CD4-positive, alpha-beta memory T cell (primary cell): ENCODE measurements at regions not wholly inside any gene's neighbourhood (a gene's known extent, or its start where the extent isn't known, plus 50 kb on each side); places are given as distances from the start of the nearest gene placed in this dataset.

Experiments used
- CTCF ChIA-PET: fragments of 350-600 bp; sonication (Branson Sonifier 250); formaldehyde crosslinking; loops from one replicate; lab custom pipeline; 2021; ENCODE audit warnings: inconsistent platforms; ENCODE audit not compliant: partially characterized antibody; lab: Charles Lee
- POLR2A ChIA-PET: fragments of 350-600 bp; sonication (Branson Sonifier 250); formaldehyde crosslinking; loops from one replicate; lab custom pipeline; 2021; ENCODE audit not compliant: partially characterized antibody; lab: Charles Lee
- DNase-seq, 5 donors: peaks; one replicate each; pipeline versions ENCODE4 v3.0.0 to v3.0.0-alpha.2; 2020 to 2022; ENCODE audit warnings: mixed read lengths in 1 of 5
- H3K27ac ChIP-seq: one replicate; pipeline ENCODE4 v1.7.0; 2013; ENCODE audit warnings: low read depth, low read length
- H3K27me3 ChIP-seq: 2 replicates; pipeline ENCODE4 v1.7.0; 2013; ENCODE audit warnings: mild to moderate bottlenecking, low read length, moderate library complexity; ENCODE audit not compliant: insufficient read depth
- H3K36me3 ChIP-seq: 2 replicates; pipeline ENCODE4 v1.7.0; 2013; ENCODE audit warnings: mild to moderate bottlenecking, low read length, moderate library complexity; ENCODE audit not compliant: insufficient read depth
- H3K4me1 ChIP-seq: 2 replicates; pipeline ENCODE4 v1.7.0; 2013; ENCODE audit warnings: mild to moderate bottlenecking, low read length, moderate library complexity; ENCODE audit not compliant: insufficient read depth
- H3K4me3 ChIP-seq, 2 donors: one replicate each; pipeline ENCODE4 v1.7.0; 2013; ENCODE audit warnings: low read length in 2 of 2, mild to moderate bottlenecking in 1 of 2
- H3K9me3 ChIP-seq, 2 donors: one replicate each; pipeline ENCODE4 v1.7.0; 2013; ENCODE audit warnings: low read length in 2 of 2, control low read depth in 1 of 2; ENCODE audit not compliant: control insufficient read depth in 1 of 2
- H3K27ac Mint-ChIP-seq, 7 donors: one replicate each; pipeline ENCODE4 v1.8.0; 2020 to 2021; ENCODE audit warnings: mixed read lengths in 7 of 7, mild to moderate bottlenecking in 6 of 7, inconsistent platforms in 3 of 7, moderate library complexity in 3 of 7
- H3K27me3 Mint-ChIP-seq, 2 donors: one replicate each; pipeline ENCODE4 v1.8.0; 2020 to 2021; ENCODE audit warnings: mixed read lengths in 2 of 2
- H3K36me3 Mint-ChIP-seq, 2 donors: one replicate each; pipeline ENCODE4 v1.8.0; 2020 to 2021; ENCODE audit warnings: mixed read lengths in 2 of 2, inconsistent platforms in 1 of 2, mild to moderate bottlenecking in 1 of 2
- H3K4me1 Mint-ChIP-seq, 4 donors: one replicate each; pipeline ENCODE4 v1.8.0; 2020 to 2021; ENCODE audit warnings: mixed read lengths in 4 of 4, mild to moderate bottlenecking in 1 of 4
- H3K4me3 Mint-ChIP-seq, 8 donors: one replicate each; pipeline ENCODE4 v1.8.0; 2020 to 2021; ENCODE audit warnings: mixed read lengths in 8 of 8, mild to moderate bottlenecking in 7 of 8, moderate library complexity in 6 of 8, inconsistent platforms in 3 of 8
- H3K9me3 Mint-ChIP-seq, 8 donors: one replicate each; pipeline ENCODE4 v1.8.0; 2020 to 2021; ENCODE audit warnings: mixed read lengths in 8 of 8, mild to moderate bottlenecking in 5 of 8, inconsistent platforms in 3 of 8, moderate library complexity in 1 of 8
- intact Hi-C: fragments of 100-400 bp; cut with micrococcal nuclease; formaldehyde crosslinking; loops from one replicate; pipeline ENCODE4 v1.15.1; 2023

- ChIA-PET POLR2A (no interaction called here), CTCF (interaction anchor here (1.0 kb wide), 1 partner anchor 1215 kb away, joined by 3 read pairs; no protein-coding TSS in a partner anchor)
- Histone ChIP-seq H3K27ac (no peak overlapping the region), H3K4me1 (no peaks in the 10 kb centered on the region), H3K9me3 (no peaks in the 10 kb centered on the region), H3K4me3 (no peak overlapping the region), H3K27me3 (no peaks in the 10 kb centered on the region), H3K36me3 (no peaks in the 10 kb centered on the region)
- Mint-ChIP-seq H3K4me1 (no peaks in the 10 kb centered on the region), H3K9me3 (peaks cover 0 to 10% (median 0%) of the 10 kb centered on the region in 8 donors), H3K27me3 (peaks cover 5 to 14% of the 10 kb centered on the region in 2 donors), H3K27ac (no peak overlapping the region), H3K4me3 (no peak overlapping the region), H3K36me3 (no peaks in the 10 kb centered on the region)
- intact Hi-C loops, result no loop called here
- DNase-seq, result no peak
Measured at GRCh38 chr13:75050419-75051046, 431.4 kb downstream of the TBC1D4 start.

GRCh38 chr13:75049735-75050335 lies 432.1 kb downstream of the TBC1D4 start:
- H3K36me3 ChIP-seq, result no peaks in the 10 kb centered on the region

GRCh38 chr13:75042807-75043206 lies 439.2 kb downstream of the TBC1D4 start:
- Mint-ChIP-seq H3K27me3 (peaks cover 2 to 4% of the 10 kb centered on the region in 2 donors), H3K9me3 (peaks cover 0 to 8% (median 3%) of the 10 kb centered on the region in 8 donors), H3K4me1 (no peaks in the 10 kb centered on the region), H3K4me3 (no peak overlapping the region), H3K27ac (no peak overlapping the region), H3K36me3 (no peaks in the 10 kb centered on the region)
- no peaks in the 10 kb centered on the region for H3K36me3 ChIP-seq
- ChIA-PET CTCF (no interaction called here), POLR2A (no interaction called here)
- no peaks in the 10 kb centered on the region for H3K9me3 ChIP-seq
- no peak overlapping the region for H3K27ac ChIP-seq
- H3K4me1 ChIP-seq, result no peaks in the 10 kb centered on the region
- intact Hi-C loops, result no loop called here
- DNase-seq, result no peak
- H3K27me3 ChIP-seq, result no peaks in the 10 kb centered on the region
- H3K4me3 ChIP-seq, result no peak overlapping the region

More at GRCh38 chr13:75049735-75050335, 432.1 kb downstream of the TBC1D4 start:
- H3K4me1 Mint-ChIP-seq, result no peaks in the 10 kb centered on the region
- no peaks in the 10 kb centered on the region for H3K27me3 ChIP-seq
- intact Hi-C loops, result no loop called here
- no peaks in the 10 kb centered on the region for H3K4me1 ChIP-seq
- peaks cover 5 to 12% of the 10 kb centered on the region in 2 donors for H3K27me3 Mint-ChIP-seq
- H3K27ac Mint-ChIP-seq, result no peak overlapping the region
- ChIA-PET POLR2A (no interaction called here), CTCF (no interaction called here)
- no peak overlapping the region for H3K27ac ChIP-seq
- peaks cover 0 to 6% (median 0%) of the 10 kb centered on the region in 8 donors for H3K9me3 Mint-ChIP-seq
- H3K4me3 Mint-ChIP-seq, result no peak overlapping the region
- no peak overlapping the region for H3K4me3 ChIP-seq
- no peaks in the 10 kb centered on the region for H3K9me3 ChIP-seq
- no peaks in the 10 kb centered on the region for H3K36me3 Mint-ChIP-seq
- DNase-seq, result no peak

- DNase-seq, result no peak
- Histone ChIP-seq H3K27ac (no peak overlapping the region), H3K36me3 (no peaks in the 10 kb centered on the region), H3K4me1 (no peaks in the 10 kb centered on the region), H3K4me3 (no peak overlapping the region), H3K27me3 (no peaks in the 10 kb centered on the region), H3K9me3 (no peaks in the 10 kb centered on the region)
- no peak overlapping the region for H3K27ac Mint-ChIP-seq
- ChIA-PET POLR2A (no interaction called here), CTCF (no interaction called here)
- H3K27me3 Mint-ChIP-seq, result peaks cover 1 to 3% of the 10 kb centered on the region in 2 donors
- H3K4me3 Mint-ChIP-seq, result no peak overlapping the region
- H3K9me3 Mint-ChIP-seq, result peaks cover 0 to 34% (median 18%) of the 10 kb centered on the region in 8 donors
- no peaks in the 10 kb centered on the region for H3K4me1 Mint-ChIP-seq
- H3K36me3 Mint-ChIP-seq, result no peaks in the 10 kb centered on the region
- intact Hi-C loops, result no loop called here
Measured at GRCh38 chr13:75038393-75039113, 443.4 kb downstream of the TBC1D4 start.

GRCh38 chr13:75025956-75026355 lies 456.0 kb downstream of the TBC1D4 start:
- ChIA-PET CTCF (no interaction called here), POLR2A (no interaction called here)
- Histone ChIP-seq H3K27me3 (no peaks in the 10 kb centered on the region), H3K4me3 (no peak overlapping the region), H3K36me3 (no peaks in the 10 kb centered on the region), H3K9me3 (no peaks in the 10 kb centered on the region), H3K27ac (no peak overlapping the region), H3K4me1 (no peaks in the 10 kb centered on the region)
- H3K36me3 Mint-ChIP-seq, result no peaks in the 10 kb centered on the region
- DNase-seq, result no peak
- intact Hi-C loops, result no loop called here
- no peaks in the 10 kb centered on the region for H3K4me1 Mint-ChIP-seq
- H3K27me3 Mint-ChIP-seq, result no peaks in the 10 kb centered on the region
- no peak overlapping the region for H3K4me3 Mint-ChIP-seq
- no peak overlapping the region for H3K27ac Mint-ChIP-seq
- H3K9me3 Mint-ChIP-seq, result peaks cover 0 to 13% (median 0%) of the 10 kb centered on the region in 8 donors

- peaks cover 0 to 2% of the 10 kb centered on the region in 2 donors for H3K27me3 Mint-ChIP-seq
- H3K4me1 Mint-ChIP-seq, result no peaks in the 10 kb centered on the region
- H3K9me3 Mint-ChIP-seq, result peaks cover 0 to 9% (median 0%) of the 10 kb centered on the region in 8 donors
- no peaks in the 10 kb centered on the region for H3K36me3 Mint-ChIP-seq
- H3K27ac ChIP-seq, result no peak overlapping the region
- intact Hi-C loops, result no loop called here
- no peaks in the 10 kb centered on the region for H3K4me1 ChIP-seq
- ChIA-PET POLR2A (no interaction called here), CTCF (no interaction called here)
- no peaks in the 10 kb centered on the region for H3K9me3 ChIP-seq
- no peak for DNase-seq
- no peak overlapping the region for H3K4me3 Mint-ChIP-seq
- no peak overlapping the region for H3K27ac Mint-ChIP-seq
- H3K27me3 ChIP-seq, result no peaks in the 10 kb centered on the region
- no peak overlapping the region for H3K4me3 ChIP-seq
- no peaks in the 10 kb centered on the region for H3K36me3 ChIP-seq
Measured at GRCh38 chr13:75024602-75025001, 457.4 kb downstream of the TBC1D4 start.

- ChIA-PET CTCF (no interaction called here), POLR2A (no interaction called here)
- Histone ChIP-seq H3K27me3 (no peaks in the 10 kb centered on the region), H3K9me3 (no peaks in the 10 kb centered on the region), H3K27ac (no peak overlapping the region), H3K4me1 (no peaks in the 10 kb centered on the region), H3K36me3 (no peaks in the 10 kb centered on the region), H3K4me3 (no peak overlapping the region)
- intact Hi-C loops, result no loop called here
- DNase-seq, result no peak
- Mint-ChIP-seq H3K9me3 (peaks cover 0 to 5% (median 0%) of the 10 kb centered on the region in 8 donors), H3K27ac (no peak overlapping the region), H3K36me3 (no peaks in the 10 kb centered on the region), H3K27me3 (peaks cover 0 to 4% of the 10 kb centered on the region in 2 donors), H3K4me1 (no peaks in the 10 kb centered on the region), H3K4me3 (no peak overlapping the region)
Measured at GRCh38 chr13:75023609-75024008, 458.4 kb downstream of the TBC1D4 start.
